MM.1S (cell line): ENCODE measurements at regions not wholly inside any gene's neighbourhood (a gene's known extent, or its start where the extent isn't known, plus 50 kb on each side); places are given as distances from the start of the nearest gene placed in this dataset.

ENCODE experiments used
- EZH2phosphoT487 ChIP-seq: fragments of 300-600 bp; sonication (generic); IDR thresholded peaks from 2 replicates; pipeline ENCODE4 v1.6.1; 2018; ENCODE audit warnings: antibody characterized with exemption, low read length
- TF ChIP-seq, protein P1 (sequence below): fragments of 300-600 bp; sonication (generic); IDR thresholded peaks from 2 replicates; pipeline ENCODE4 v1.5.1; 2016; ENCODE audit warnings: antibody characterized with exemption, low read length, mixed read lengths

DNA sequence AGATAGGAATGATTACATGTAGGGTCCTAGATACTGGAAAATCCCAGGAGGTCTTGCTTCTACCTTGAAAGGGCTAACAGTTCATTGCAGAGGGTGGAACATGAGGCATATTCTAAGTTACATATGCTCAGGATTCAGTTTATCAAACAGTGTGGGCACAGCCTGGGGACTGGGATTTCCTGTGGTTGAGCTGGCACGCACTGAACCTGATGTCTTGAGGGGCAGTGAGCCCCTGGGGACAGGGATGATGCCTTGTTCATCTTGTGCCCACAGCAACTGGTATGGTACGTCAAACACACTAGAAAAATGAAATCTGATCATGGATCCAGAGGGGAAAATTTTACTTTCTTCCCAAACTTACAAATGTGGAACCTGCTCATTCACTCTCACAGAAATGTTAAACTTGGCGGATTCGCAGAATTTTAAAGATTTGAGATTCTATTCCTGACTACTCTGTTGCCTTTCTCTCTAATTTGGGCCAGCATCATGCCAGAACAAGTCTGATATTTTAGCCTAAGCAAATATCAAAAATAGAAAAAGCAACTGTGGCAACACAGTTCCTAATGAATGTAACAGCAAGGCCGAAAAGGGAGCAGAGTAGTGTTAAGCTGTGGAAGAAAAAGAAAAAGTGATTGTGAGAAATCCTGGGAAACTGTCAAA lies 68.2 kb upstream of the COL24A1 start:
- TF ChIP-seq EZH2phosphoT487: no peak
- TF ChIP-seq, protein P1, sequence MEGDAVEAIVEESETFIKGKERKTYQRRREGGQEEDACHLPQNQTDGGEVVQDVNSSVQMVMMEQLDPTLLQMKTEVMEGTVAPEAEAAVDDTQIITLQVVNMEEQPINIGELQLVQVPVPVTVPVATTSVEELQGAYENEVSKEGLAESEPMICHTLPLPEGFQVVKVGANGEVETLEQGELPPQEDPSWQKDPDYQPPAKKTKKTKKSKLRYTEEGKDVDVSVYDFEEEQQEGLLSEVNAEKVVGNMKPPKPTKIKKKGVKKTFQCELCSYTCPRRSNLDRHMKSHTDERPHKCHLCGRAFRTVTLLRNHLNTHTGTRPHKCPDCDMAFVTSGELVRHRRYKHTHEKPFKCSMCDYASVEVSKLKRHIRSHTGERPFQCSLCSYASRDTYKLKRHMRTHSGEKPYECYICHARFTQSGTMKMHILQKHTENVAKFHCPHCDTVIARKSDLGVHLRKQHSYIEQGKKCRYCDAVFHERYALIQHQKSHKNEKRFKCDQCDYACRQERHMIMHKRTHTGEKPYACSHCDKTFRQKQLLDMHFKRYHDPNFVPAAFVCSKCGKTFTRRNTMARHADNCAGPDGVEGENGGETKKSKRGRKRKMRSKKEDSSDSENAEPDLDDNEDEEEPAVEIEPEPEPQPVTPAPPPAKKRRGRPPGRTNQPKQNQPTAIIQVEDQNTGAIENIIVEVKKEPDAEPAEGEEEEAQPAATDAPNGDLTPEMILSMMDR: no peak
